Mesenchymal stem cell (in vitro differentiated cells and primary cell): ENCODE measurements at regions not wholly inside any gene's neighbourhood (a gene's known extent, or its start where the extent isn't known, plus 50 kb on each side); places are given as distances from the start of the nearest gene placed in this dataset.

Experiments
- DNase-seq: peaks from one replicate; pipeline ENCODE4 v3.0.0-alpha.2; 2013
- H2AFZ ChIP-seq: one replicate; pipeline ENCODE4 v1.6.1; 2013; ENCODE audit warnings: low read depth, mild to moderate bottlenecking, control low read depth, inconsistent platforms, low read length, moderate library complexity
- H2AK5ac ChIP-seq: 2 replicates; pipeline ENCODE4 v1.6.1; 2013; ENCODE audit warnings: low read length, moderate library complexity, mild to moderate bottlenecking, inconsistent platforms; ENCODE audit not compliant: severe bottlenecking
- H2BK120ac ChIP-seq: one replicate; pipeline ENCODE4 v1.6.1; 2013; ENCODE audit warnings: low read depth, mild to moderate bottlenecking, inconsistent platforms, low read length, moderate library complexity
- H2BK12ac ChIP-seq, 2 experiments: one replicate each; pipeline ENCODE4 v1.6.1; 2013; ENCODE audit warnings: inconsistent platforms in 2 of 2, low read length in 2 of 2, mild to moderate bottlenecking in 2 of 2, moderate library complexity in 2 of 2, control low read depth in 1 of 2
- H2BK15ac ChIP-seq: one replicate; pipeline ENCODE4 v1.6.1; 2013; ENCODE audit warnings: mild to moderate bottlenecking, low read depth, inconsistent platforms; ENCODE audit not compliant: poor library complexity, severe bottlenecking
- H2BK5ac ChIP-seq: 2 replicates; pipeline ENCODE4 v1.6.1; 2013; ENCODE audit warnings: low read depth, mild to moderate bottlenecking, low read length, control low read depth, inconsistent platforms; ENCODE audit not compliant: poor library complexity, severe bottlenecking
- H3K14ac ChIP-seq, 2 experiments: one replicate each; pipeline ENCODE4 v1.6.1; 2013; ENCODE audit warnings: inconsistent platforms in 2 of 2, low read length in 2 of 2, control low read depth in 1 of 2, mild to moderate bottlenecking in 1 of 2, moderate library complexity in 1 of 2
- H3K18ac ChIP-seq, 2 experiments: one replicate each; pipeline ENCODE4 v1.6.1; 2013; ENCODE audit warnings: inconsistent platforms in 2 of 2, low read length in 2 of 2, control low read depth in 1 of 2, low read depth in 1 of 2, mild to moderate bottlenecking in 1 of 2
- H3K23ac ChIP-seq, 2 experiments: one replicate each; pipeline ENCODE4 v1.6.1; 2013; ENCODE audit warnings: inconsistent platforms in 2 of 2, low read length in 2 of 2, mild to moderate bottlenecking in 2 of 2, moderate library complexity in 2 of 2, control low read depth in 1 of 2
- H3K27ac ChIP-seq: 2 replicates; pipeline ENCODE4 v1.5.1; 2013; ENCODE audit warnings: mild to moderate bottlenecking, moderate library complexity, low read length, control low read depth, inconsistent platforms; ENCODE audit not compliant: poor library complexity, severe bottlenecking
- H3K27me3 ChIP-seq, 2 experiments: 2 replicates each; pipeline versions ENCODE4 v1.6.1 to v1.7.0; 2013; ENCODE audit warnings: low read length in 2 of 2, mild to moderate bottlenecking in 2 of 2, moderate library complexity in 2 of 2, control low read depth in 1 of 2, inconsistent platforms in 1 of 2; ENCODE audit not compliant: control insufficient read depth in 1 of 2, insufficient read depth in 1 of 2
- H3K36me3 ChIP-seq, 2 experiments: 2 replicates each; pipeline versions ENCODE4 v1.6.1 to v1.7.0; 2013; ENCODE audit warnings: low read length in 2 of 2, control low read depth in 1 of 2, inconsistent platforms in 1 of 2, low read depth in 1 of 2, mild to moderate bottlenecking in 1 of 2; ENCODE audit not compliant: insufficient read depth in 2 of 2, control insufficient read depth in 1 of 2
- H3K4ac ChIP-seq, 2 experiments: one replicate each; pipeline ENCODE4 v1.6.1; 2013; ENCODE audit warnings: inconsistent platforms in 2 of 2, low read length in 2 of 2, mild to moderate bottlenecking in 2 of 2, moderate library complexity in 2 of 2, control low read depth in 1 of 2, low read depth in 1 of 2
- H3K4me1 ChIP-seq: 2 replicates; pipeline ENCODE4 v1.6.1; 2013; ENCODE audit warnings: low read depth, low read length, control low read depth; ENCODE audit not compliant: control insufficient read depth, insufficient read depth
- H3K4me2 ChIP-seq: 2 replicates; pipeline ENCODE4 v1.6.1; 2013; ENCODE audit warnings: low read length, mild to moderate bottlenecking, inconsistent platforms; ENCODE audit not compliant: poor library complexity, severe bottlenecking
- H3K4me3 ChIP-seq, 2 experiments: 2 replicates each; pipeline versions ENCODE4 v1.5.1 to v1.7.0; 2013; ENCODE audit warnings: low read length in 2 of 2, mild to moderate bottlenecking in 2 of 2, control low read depth in 1 of 2, low read depth in 1 of 2; ENCODE audit not compliant: insufficient read depth in 1 of 2
- H3K79me1 ChIP-seq: replicated peaks from 2 replicates; pipeline ENCODE4 v1.6.1; 2013; ENCODE audit warnings: mild to moderate bottlenecking, control low read depth, low read length, inconsistent platforms; ENCODE audit not compliant: poor library complexity, severe bottlenecking
- H3K9ac ChIP-seq: 2 replicates; pipeline ENCODE4 v1.7.0; 2013; ENCODE audit warnings: mild to moderate bottlenecking, low read length, moderate library complexity
- H3K9me3 ChIP-seq: 2 replicates; pipeline ENCODE4 v1.7.0; 2013; ENCODE audit warnings: mild to moderate bottlenecking, low read length; ENCODE audit not compliant: control insufficient read depth
- H4K8ac ChIP-seq: one replicate; pipeline ENCODE4 v1.6.1; 2013; ENCODE audit warnings: inconsistent platforms, mild to moderate bottlenecking, low read length, moderate library complexity
- H4K91ac ChIP-seq: one replicate; pipeline ENCODE4 v1.6.1; 2013; ENCODE audit warnings: mild to moderate bottlenecking, low read length, inconsistent platforms
- WGBS: methylation state at CpG from one replicate; pipeline ENCODE4 v1.1.7; 2013; ENCODE audit warnings: mixed read lengths; 5-methylcytosine and 5-hydroxymethylcytosine counted together

- Histone ChIP-seq H3K23ac (no peak overlapping the region), H3K27ac (no peak overlapping the region), H3K4me2 (no peak overlapping the region), H3K4me1 (no peaks in the 10 kb centered on the region), H4K8ac (no peak overlapping the region), H2BK12ac (no peak overlapping the region), H3K9ac (no peak overlapping the region), H2AK5ac (no peak overlapping the region), H2BK120ac (no peak overlapping the region), H4K91ac (no peak overlapping the region), H3K14ac (no peak overlapping the region), H2AFZ (no peak overlapping the region), H3K9me3 (no peaks in the 10 kb centered on the region), H2BK5ac (no peak overlapping the region), H3K27me3 (no peaks in the 10 kb centered on the region), H3K36me3 (no peaks in the 10 kb centered on the region), H3K4ac (no peak overlapping the region), H3K79me1 (no peaks in the 10 kb centered on the region), H3K18ac (no peak overlapping the region), H3K4me3 (no peak overlapping the region), H2BK15ac (no peak overlapping the region)
- no peak for DNase-seq
- 95% methylated on average over 4 of the region's 5 CpGs for WGBS
These were observed 289.4 kb upstream of the SASH1 start for GRCh38 chr6:148053209-148053608.

- Histone ChIP-seq H2BK15ac (no peak overlapping the region), H3K9me3 (no peaks in the 10 kb centered on the region), H3K14ac (no peak overlapping the region), H3K27ac (no peak overlapping the region), H3K79me1 (no peaks in the 10 kb centered on the region), H3K23ac (no peak overlapping the region), H2BK120ac (no peak overlapping the region), H2BK5ac (no peak overlapping the region), H3K36me3 (no peaks in the 10 kb centered on the region), H3K18ac (no peak overlapping the region), H4K91ac (no peak overlapping the region), H3K4me1 (no peaks in the 10 kb centered on the region), H3K4ac (no peak overlapping the region), H3K4me2 (no peak overlapping the region), H4K8ac (no peak overlapping the region), H3K27me3 (no peaks in the 10 kb centered on the region), H2AK5ac (no peak overlapping the region), H2BK12ac (no peak overlapping the region), H3K9ac (no peak overlapping the region), H2AFZ (no peak overlapping the region), H3K4me3 (no peak overlapping the region)
- DNase-seq: no peak
These were observed 288.8 kb upstream of the SASH1 start for GRCh38 chr6:148053796-148054195.

GRCh38 chr6:148054219-148054618 is 288.4 kb upstream of the SASH1 start:
- Histone ChIP-seq H3K27me3 (no peaks in the 10 kb centered on the region), H2AK5ac (no peak overlapping the region), H2AFZ (no peak overlapping the region), H3K4me2 (no peak overlapping the region), H2BK5ac (no peak overlapping the region), H3K4ac (no peak overlapping the region), H3K79me1 (no peaks in the 10 kb centered on the region), H3K23ac (no peak overlapping the region), H3K9me3 (no peaks in the 10 kb centered on the region), H3K27ac (no peak overlapping the region), H3K14ac (no peak overlapping the region), H2BK12ac (no peak overlapping the region), H3K4me3 (no peak overlapping the region), H3K9ac (no peak overlapping the region), H3K4me1 (no peaks in the 10 kb centered on the region), H4K91ac (no peak overlapping the region), H3K36me3 (no peaks in the 10 kb centered on the region), H4K8ac (no peak overlapping the region), H2BK15ac (no peak overlapping the region), H2BK120ac (no peak overlapping the region), H3K18ac (no peak overlapping the region)
- no CpG with 5 or more reads among the region's 1 CpG for WGBS
- no peak for DNase-seq

- 97% methylated on average over 3 of the region's 3 CpGs for WGBS
- no peaks in the 10 kb centered on the region for H3K4me1 ChIP-seq
- H3K4me3 ChIP-seq: no peak overlapping the region
- H3K23ac ChIP-seq: no peak overlapping the region
- peak; percentile 29 for DNase-seq
- H3K27ac ChIP-seq: no peak overlapping the region
- H3K27me3 ChIP-seq: no peaks in the 10 kb centered on the region
- H3K9me3 ChIP-seq: peaks cover 7% of the 10 kb centered on the region
- H3K4ac ChIP-seq: no peak overlapping the region
- no peak overlapping the region for H2BK12ac ChIP-seq
- H3K18ac ChIP-seq: no peak overlapping the region
- no peak overlapping the region for H2BK15ac ChIP-seq
- H2AFZ ChIP-seq: no peak overlapping the region
- no peaks in the 10 kb centered on the region for H3K79me1 ChIP-seq
- no peak overlapping the region for H2BK120ac ChIP-seq
- no peaks in the 10 kb centered on the region for H3K36me3 ChIP-seq
- no peak overlapping the region for H2AK5ac ChIP-seq
- H3K4me2 ChIP-seq: no peak overlapping the region
- no peak overlapping the region for H4K8ac ChIP-seq
- no peak overlapping the region for H4K91ac ChIP-seq
- H3K9ac ChIP-seq: no peak overlapping the region
- H3K14ac ChIP-seq: no peak overlapping the region
- no peak overlapping the region for H2BK5ac ChIP-seq
These were observed 287.2 kb upstream of the SASH1 start for GRCh38 chr6:148055419-148055818.
